K562 (cell line): ENCODE measurements at regions not wholly inside any gene's neighbourhood (a gene's known extent, or its start where the extent isn't known, plus 50 kb on each side); places are given as distances from the start of the nearest gene placed in this dataset.

ENCODE experiments used
- ATAC-seq: fragments of 200-7000 bp; cut with Tn5 transposase; 3 replicates; pipeline ENCODE4 v1.9.1; 2020; ENCODE audit warnings: moderate library complexity
- BruUV-seq: library from RNA; stranded (reverse); fragments of 400-500 nt; replicated peaks from 2 replicates; lab custom pipeline; 2021; lab: Mats Ljungman, UMichigan
- CTCF ChIA-PET: fragments of 300-600 bp; formaldehyde crosslinking; extraction: SDS; loops from one replicate; lab custom pipeline; 2021; ENCODE audit warnings: low intra/inter-chr PET ratio; lab: Yijun Ruan, JAX
- POLR2A ChIA-PET: fragments of 300-600, 350-650 bp; sonication (Branson Sonifier 250); formaldehyde crosslinking; extraction: SDS; loops from one replicate; lab custom pipeline; 2021; ENCODE audit warnings: antibody characterized with exemption, inconsistent platforms; lab: Yijun Ruan, JAX
- DNase-seq, 4 experiments: peaks; one replicate each; pipeline versions ENCODE4 v3.0.0 to v3.0.0-alpha.2; 2011 to 2018; ENCODE audit warnings: low spot score in 3 of 4, mixed read lengths in 3 of 4; ENCODE audit errors: extremely low read depth in 1 of 4
- FAIRE-seq: peaks from 2 replicates; lab custom pipeline; 2011; peaks lifted over from hg19 to GRCh38; lab: Jason Lieb, UNC
- H2AFZ ChIP-seq: 2 replicates; pipeline ENCODE4 v1.6.0; 2011; ENCODE audit warnings: low read depth, low read length, control low read depth, inconsistent platforms
- H3K27ac ChIP-seq: fragments of 200-600 bp; 3 replicates; pipeline ENCODE4 v1.8.0; 2011; ENCODE audit warnings: low read depth, mild to moderate bottlenecking, control low read depth, inconsistent platforms, low read length, moderate library complexity, mixed read lengths; ENCODE audit errors: extremely low read depth
- H3K27me3 ChIP-seq, 2 experiments: fragments of 300-600 bp in 1 of 2; 2 replicates in 1 of 2; 3 replicates in 1 of 2; pipeline versions ENCODE4 v1.6.0 to v1.8.0; 2011; ENCODE audit warnings: inconsistent platforms in 2 of 2, low read length in 2 of 2, mild to moderate bottlenecking in 1 of 2, mixed read lengths in 1 of 2, moderate library complexity in 1 of 2; ENCODE audit not compliant: control insufficient read depth in 2 of 2, insufficient read depth in 2 of 2
- H3K36me3 ChIP-seq: fragments of 300-600 bp; 3 replicates; pipeline ENCODE4 v1.8.0; 2011; ENCODE audit warnings: mild to moderate bottlenecking, low read length, inconsistent platforms; ENCODE audit not compliant: control insufficient read depth, insufficient read depth
- H3K4me1 ChIP-seq, 2 experiments: fragments of 200-600 bp in 1 of 2; replicated peaks in 1 of 2; 2 replicates in 1 of 2; 3 replicates in 1 of 2; pipeline versions ENCODE4 v1.5.1 to v1.8.0; 2011; ENCODE audit warnings: inconsistent platforms in 2 of 2, low read length in 2 of 2, mild to moderate bottlenecking in 1 of 2, mixed read lengths in 1 of 2, moderate library complexity in 1 of 2; ENCODE audit not compliant: control insufficient read depth in 2 of 2, insufficient read depth in 2 of 2
- H3K4me2 ChIP-seq: 2 replicates; pipeline ENCODE4 v1.6.1; 2011; ENCODE audit warnings: low read length, control low read depth, inconsistent platforms, mixed read lengths; ENCODE audit not compliant: insufficient read depth
- H3K4me3 ChIP-seq: fragments of 200-600 bp; sonication (generic), shearing (Covaris generic); 2 replicates; pipeline ENCODE4 v1.5.1; 2016; ENCODE audit warnings: control low read depth, inconsistent platforms
- H3K79me2 ChIP-seq: fragments of 200-600 bp; 3 replicates; pipeline ENCODE4 v1.8.0; 2011; ENCODE audit warnings: low read length, inconsistent platforms; ENCODE audit not compliant: control insufficient read depth, insufficient read depth
- H3K9ac ChIP-seq, 2 experiments: 2 replicates each; pipeline versions ENCODE4 v1.6.0 to v1.6.1; 2011; ENCODE audit warnings: low read depth in 2 of 2, low read length in 2 of 2, control low read depth in 1 of 2, inconsistent platforms in 1 of 2, mild to moderate bottlenecking in 1 of 2, mixed read lengths in 1 of 2; ENCODE audit not compliant: insufficient read depth in 1 of 2
- H3K9me1 ChIP-seq: one replicate; pipeline ENCODE4 v1.6.0; 2011; ENCODE audit warnings: inconsistent platforms, mild to moderate bottlenecking, low read length, moderate library complexity; ENCODE audit not compliant: control insufficient read depth, insufficient read depth
- H3K9me3 ChIP-seq: replicated peaks from 2 replicates; pipeline ENCODE4 v1.5.1; 2011; ENCODE audit warnings: low read depth, low read length, inconsistent platforms; ENCODE audit not compliant: control insufficient read depth, insufficient read depth
- H4K20me1 ChIP-seq: replicated peaks from 2 replicates; pipeline ENCODE4 v1.6.1; 2011; ENCODE audit warnings: low read length, inconsistent platforms, mixed read lengths; ENCODE audit not compliant: control insufficient read depth, insufficient read depth
- ETS1 ChIP-seq: conservative IDR thresholded peaks from 2 replicates; pipeline ENCODE4 v1.6.1; 2011; ENCODE audit warnings: low read depth, mild to moderate bottlenecking, low read length; ENCODE audit not compliant: control insufficient read depth
- HEY1 ChIP-seq: fragments of 250-450 bp; sonication (Bioruptor Pico); IDR thresholded peaks from 2 replicates; pipeline ENCODE4 v1.5.0; 2020; ENCODE audit warnings: mild to moderate bottlenecking, moderate library complexity, borderline replicate concordance
- HNRNPLL ChIP-seq: fragments of 200-400 bp; formaldehyde crosslinking; IDR thresholded peaks from 2 replicates; pipeline ENCODE4 v1.6.1; 2017; ENCODE audit warnings: low read length, low read depth, mild to moderate bottlenecking; ENCODE audit not compliant: poor library complexity, severe bottlenecking
- IFI16 ChIP-seq: fragments of 250-450 bp; sonication (Bioruptor Pico); IDR thresholded peaks from 2 replicates; pipeline ENCODE4 v2.1.2; 2022; ENCODE audit warnings: mild to moderate bottlenecking, inconsistent platforms
- IRF1 ChIP-seq: sonication (generic); formaldehyde crosslinking; IDR thresholded peaks from 2 replicates; pipeline ENCODE4 v1.8.0; 2022; ENCODE audit warnings: missing genetic modification reagents, mild to moderate bottlenecking, borderline replicate concordance
- NELFE ChIP-seq: IDR thresholded peaks from 2 replicates; pipeline ENCODE4 v1.6.1; 2011; ENCODE audit warnings: mild to moderate bottlenecking; ENCODE audit not compliant: insufficient read depth, insufficient read length
- SAFB ChIP-seq: fragments of 200-400 bp; formaldehyde crosslinking; IDR thresholded peaks from 2 replicates; pipeline ENCODE4 v1.6.1; 2017; ENCODE audit warnings: low read depth, low read length, borderline replicate concordance
- TFAM ChIP-seq: fragments of 250-450 bp; sonication (Bioruptor Pico); conservative IDR thresholded peaks from 2 replicates; pipeline ENCODE4 v1.5.0; 2021; ENCODE audit warnings: mild to moderate bottlenecking, moderate library complexity
- ZNF263 ChIP-seq: sonication (generic); formaldehyde crosslinking; IDR thresholded peaks from 2 replicates; pipeline ENCODE4 v1.8.0; 2022; ENCODE audit warnings: mild to moderate bottlenecking, missing genetic modification reagents, borderline replicate concordance
- ZNF444 ChIP-seq: fragments of 250-450 bp; sonication (Bioruptor Pico); IDR thresholded peaks from 2 replicates; pipeline ENCODE4 v1.4.0; 2020; ENCODE audit warnings: mild to moderate bottlenecking, moderate library complexity
- WGBS: fragments of 100-300 bp; shearing (Covaris generic); methylation state at CpG from one replicate; pipeline ENCODE4 v1.1.6; 2016; ENCODE audit warnings: low coverage, mixed read lengths; ENCODE audit not compliant: insufficient coverage; ENCODE audit errors: missing lambda C conversion rate; 5-methylcytosine and 5-hydroxymethylcytosine counted together
- in situ Hi-C: fragments of 300-500 bp; cut with MboI; formaldehyde crosslinking; loops from 4 replicates; pipeline ENCODE4 v1.15.0; 2018; ENCODE audit warnings: inconsistent platforms, mixed read lengths
- intact Hi-C: fragments of 100-400 bp; cut with micrococcal nuclease; formaldehyde crosslinking; loops from 2 replicates; pipeline ENCODE4 v1.14.2; 2022
- TF ChIP-seq, protein P1 (sequence below): fragments of 250-450 bp; sonication (Bioruptor Pico); IDR thresholded peaks from 2 replicates; pipeline ENCODE4 v1.9.0; 2021; ENCODE audit warnings: mild to moderate bottlenecking
- TF ChIP-seq, protein P2 (sequence below): fragments of 250-450 bp; sonication (Bioruptor Pico); IDR thresholded peaks from 2 replicates; pipeline ENCODE4 v1.8.0; 2022; ENCODE audit warnings: inconsistent platforms, mild to moderate bottlenecking, moderate library complexity, borderline replicate concordance

DNA sequence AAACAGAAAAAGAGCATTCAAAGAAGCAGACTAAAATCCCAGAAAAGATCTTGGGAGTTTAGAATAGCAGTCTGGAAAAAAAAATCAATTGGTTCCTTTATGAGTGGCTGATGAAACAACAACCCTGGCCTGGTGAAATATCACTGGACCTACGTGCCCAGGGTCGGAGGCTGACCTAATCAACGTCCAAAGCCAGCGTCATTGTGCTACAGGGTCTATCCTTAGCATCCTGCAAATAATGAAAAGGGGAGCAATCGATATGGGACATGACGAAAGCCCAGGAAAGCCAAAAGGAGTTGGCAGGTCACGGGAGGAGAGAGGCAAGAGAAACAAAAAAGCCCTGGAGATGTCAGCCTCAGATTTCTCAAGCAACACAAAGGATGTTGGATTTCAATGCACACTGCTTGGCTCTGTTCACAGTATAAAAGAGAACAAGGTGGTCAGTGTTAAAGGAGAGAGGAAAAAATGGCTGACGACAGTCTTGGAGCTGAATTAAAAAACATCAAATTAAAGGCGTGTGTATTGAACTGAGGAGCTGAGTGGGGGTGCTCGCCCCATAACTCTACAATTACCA lies 148.8 kb downstream of the BLID start:
- ChIA-PET POLR2A (interaction anchor here (0.8 kb wide), 1 partner anchor 1223 kb away, joined by 3 read pairs; no protein-coding TSS in a partner anchor), CTCF (no interaction called here)
- BruUV-seq: no TSS peak
- H3K27ac ChIP-seq: no peak overlapping the region
- no peak for TF ChIP-seq ETS1
- TF ChIP-seq IFI16: no peak
- intact Hi-C loops (no loop called here), in situ Hi-C loops (no loop called here)
- 0% methylated on average over 10 of the region's 10 CpGs for WGBS
- H3K9me3 ChIP-seq: no peaks in the 10 kb centered on the region; the same call in 1 of the 2 replicates
- no peak overlapping the region for H3K9ac ChIP-seq
- no peak overlapping the region for H3K4me3 ChIP-seq
- no peak for FAIRE-seq
- no peak for DNase-seq
- no peaks in the 10 kb centered on the region for H3K36me3 ChIP-seq
- ATAC-seq: no peak
- H3K27me3 ChIP-seq: no peaks in the 10 kb centered on the region
- no peaks in the 10 kb centered on the region for H3K9me1 ChIP-seq
- no peaks in the 10 kb centered on the region for H3K4me1 ChIP-seq
- no peak overlapping the region for H2AFZ ChIP-seq
- no peaks in the 10 kb centered on the region for H4K20me1 ChIP-seq
- no peaks in the 10 kb centered on the region for H3K79me2 ChIP-seq
- H3K4me2 ChIP-seq: no peak overlapping the region

GRCh38 chr11:121965330-121965729 lies 150.7 kb downstream of the BLID start:
- intact Hi-C loops (no loop called here), in situ Hi-C loops (no loop called here)
- H3K4me2 ChIP-seq: no peak overlapping the region
- CTCF ChIA-PET: interaction anchor here (0.6 kb wide), 1 partner anchor 239 kb away, joined by 3 read pairs; no protein-coding TSS in a partner anchor
- no peaks in the 10 kb centered on the region; the same call in 1 of the 2 replicates for H3K9me3 ChIP-seq
- H3K9ac ChIP-seq: no peak overlapping the region
- H3K4me1 ChIP-seq: no peaks in the 10 kb centered on the region
- H3K9me1 ChIP-seq: no peaks in the 10 kb centered on the region
- no peaks in the 10 kb centered on the region for H3K79me2 ChIP-seq
- DNase-seq (no peak), ATAC-seq (no peak), FAIRE-seq (no peak)
- 0% methylated on average over 4 of the region's 4 CpGs for WGBS
- POLR2A ChIA-PET: no interaction called here
- H2AFZ ChIP-seq: no peak overlapping the region
- BruUV-seq: no TSS peak
- no peaks in the 10 kb centered on the region for H4K20me1 ChIP-seq
- no peak overlapping the region for H3K4me3 ChIP-seq
- no peaks in the 10 kb centered on the region for H3K27me3 ChIP-seq
- no peaks in the 10 kb centered on the region for H3K36me3 ChIP-seq
- H3K27ac ChIP-seq: no peak overlapping the region
- TF ChIP-seq HEY1 (no peak), TFAM (no peak), ZNF263 (CRISPR knock-in tag) (no peak), HNRNPLL (no peak), SAFB (no peak), NELFE (no peak), IRF1 (CRISPR knock-in tag) (no peak), ZNF444 (no peak)
- TF ChIP-seq, protein P1, sequence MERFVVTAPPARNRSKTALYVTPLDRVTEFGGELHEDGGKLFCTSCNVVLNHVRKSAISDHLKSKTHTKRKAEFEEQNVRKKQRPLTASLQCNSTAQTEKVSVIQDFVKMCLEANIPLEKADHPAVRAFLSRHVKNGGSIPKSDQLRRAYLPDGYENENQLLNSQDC (CRISPR knock-in tag): no peak
- TF ChIP-seq, protein P2, sequence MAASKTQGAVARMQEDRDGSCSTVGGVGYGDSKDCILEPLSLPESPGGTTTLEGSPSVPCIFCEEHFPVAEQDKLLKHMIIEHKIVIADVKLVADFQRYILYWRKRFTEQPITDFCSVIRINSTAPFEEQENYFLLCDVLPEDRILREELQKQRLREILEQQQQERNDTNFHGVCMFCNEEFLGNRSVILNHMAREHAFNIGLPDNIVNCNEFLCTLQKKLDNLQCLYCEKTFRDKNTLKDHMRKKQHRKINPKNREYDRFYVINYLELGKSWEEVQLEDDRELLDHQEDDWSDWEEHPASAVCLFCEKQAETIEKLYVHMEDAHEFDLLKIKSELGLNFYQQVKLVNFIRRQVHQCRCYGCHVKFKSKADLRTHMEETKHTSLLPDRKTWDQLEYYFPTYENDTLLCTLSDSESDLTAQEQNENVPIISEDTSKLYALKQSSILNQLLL: no peak
